ENCODE measurements at regions not wholly inside any gene's neighbourhood (a gene's known extent, or its start where the extent isn't known, plus 50 kb on each side); places are given as distances from the start of the nearest gene placed in this dataset.

- H3K9ac ChIP-seq (ENCODE audit: low read length) = no peak overlapping the region
- H3K36me3 ChIP-seq (ENCODE audit: control insufficient read depth, insufficient read depth, low read length, severe bottlenecking) = no peaks in the 10 kb centered on the region
- no peak for DNase-seq (ENCODE audit: low read depth)
- peaks cover 27% of the 10 kb centered on the region for H3K27me3 ChIP-seq (replicated peaks; ENCODE audit: control insufficient read depth, insufficient read depth, low read length)
- no peaks in the 10 kb centered on the region for H3K4me1 ChIP-seq (ENCODE audit: control insufficient read depth, insufficient read depth, low read length)
- H3K4me3 ChIP-seq (ENCODE audit: low read length) = no peak overlapping the region
- no peaks in the 10 kb centered on the region for H3K9me3 ChIP-seq (ENCODE audit: control insufficient read depth, low read length)
These were observed 77.5 kb upstream of the OLFM1 start for GRCh38 chr9:135009794-135010585.

DNA sequence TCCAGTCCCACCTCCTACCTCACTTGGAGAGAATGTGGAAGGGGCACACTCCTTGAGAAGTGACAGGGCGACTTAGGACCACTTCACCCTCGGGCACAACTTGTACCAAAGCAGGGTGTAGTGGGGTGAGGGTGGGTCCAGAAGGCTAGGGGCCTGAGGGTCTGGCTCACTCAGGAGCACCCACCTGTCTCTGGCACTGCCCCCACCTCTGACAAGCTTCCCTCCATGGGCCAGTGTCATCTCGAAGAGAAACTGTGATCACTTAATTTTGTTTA lies 76.9 kb upstream of the OLFM1 start:
- Histone ChIP-seq H3K4me3 (ENCODE audit: low read length) (no peak overlapping the region), H3K36me3 (ENCODE audit: control insufficient read depth, insufficient read depth, low read length, severe bottlenecking) (no peaks in the 10 kb centered on the region), H3K9ac (ENCODE audit: low read length) (no peak overlapping the region), H3K4me1 (ENCODE audit: control insufficient read depth, insufficient read depth, low read length) (no peaks in the 10 kb centered on the region), H3K27me3 (replicated peaks; ENCODE audit: control insufficient read depth, insufficient read depth, low read length) (peaks cover 28% of the 10 kb centered on the region), H3K9me3 (ENCODE audit: control insufficient read depth, low read length) (no peaks in the 10 kb centered on the region)
- DNase-seq (ENCODE audit: low read depth) = no peak

DNA sequence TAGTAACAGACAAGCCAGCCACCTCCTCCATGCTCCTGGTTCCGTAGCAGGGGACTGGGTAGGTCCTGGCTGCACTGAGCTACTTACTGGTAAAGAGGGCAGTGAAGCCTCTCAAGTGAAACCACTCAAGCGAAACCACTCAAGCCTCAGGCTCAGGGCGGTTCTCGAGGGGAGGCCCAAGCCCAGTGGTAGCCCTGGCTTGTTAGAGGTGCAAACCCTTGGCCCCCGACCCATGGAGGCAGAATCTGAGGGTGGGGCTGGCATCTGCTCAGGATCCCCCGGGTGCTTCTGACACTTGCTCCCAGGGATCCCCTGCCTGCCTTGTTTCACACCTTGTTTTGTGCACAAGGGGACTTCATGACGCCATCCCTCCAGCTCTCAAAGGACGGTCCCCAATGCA lies 76.5 kb upstream of the OLFM1 start:
- H3K36me3 ChIP-seq (ENCODE audit: control insufficient read depth, insufficient read depth, low read length, severe bottlenecking) = no peaks in the 10 kb centered on the region
- no peak for DNase-seq (ENCODE audit: low read depth)
- no peaks in the 10 kb centered on the region for H3K4me1 ChIP-seq (ENCODE audit: control insufficient read depth, insufficient read depth, low read length)
- no peak overlapping the region for H3K9ac ChIP-seq (ENCODE audit: low read length)
- no peak overlapping the region for H3K4me3 ChIP-seq (ENCODE audit: low read length)
- peaks cover 32% of the 10 kb centered on the region for H3K27me3 ChIP-seq (replicated peaks; ENCODE audit: control insufficient read depth, insufficient read depth, low read length)
- no peaks in the 10 kb centered on the region for H3K9me3 ChIP-seq (ENCODE audit: control insufficient read depth, low read length)

GRCh38 chr9:135012166-135012565 lies 75.3 kb upstream of the OLFM1 start:
- DNase-seq (ENCODE audit: low read depth) = no peak
- Histone ChIP-seq H3K9me3 (ENCODE audit: control insufficient read depth, low read length) (no peaks in the 10 kb centered on the region), H3K27me3 (replicated peaks; ENCODE audit: control insufficient read depth, insufficient read depth, low read length) (peaks cover 44% of the 10 kb centered on the region), H3K9ac (ENCODE audit: low read length) (no peak overlapping the region), H3K36me3 (ENCODE audit: control insufficient read depth, insufficient read depth, low read length, severe bottlenecking) (no peaks in the 10 kb centered on the region), H3K4me1 (ENCODE audit: control insufficient read depth, insufficient read depth, low read length) (no peaks in the 10 kb centered on the region), H3K4me3 (ENCODE audit: low read length) (no peak overlapping the region)

DNA sequence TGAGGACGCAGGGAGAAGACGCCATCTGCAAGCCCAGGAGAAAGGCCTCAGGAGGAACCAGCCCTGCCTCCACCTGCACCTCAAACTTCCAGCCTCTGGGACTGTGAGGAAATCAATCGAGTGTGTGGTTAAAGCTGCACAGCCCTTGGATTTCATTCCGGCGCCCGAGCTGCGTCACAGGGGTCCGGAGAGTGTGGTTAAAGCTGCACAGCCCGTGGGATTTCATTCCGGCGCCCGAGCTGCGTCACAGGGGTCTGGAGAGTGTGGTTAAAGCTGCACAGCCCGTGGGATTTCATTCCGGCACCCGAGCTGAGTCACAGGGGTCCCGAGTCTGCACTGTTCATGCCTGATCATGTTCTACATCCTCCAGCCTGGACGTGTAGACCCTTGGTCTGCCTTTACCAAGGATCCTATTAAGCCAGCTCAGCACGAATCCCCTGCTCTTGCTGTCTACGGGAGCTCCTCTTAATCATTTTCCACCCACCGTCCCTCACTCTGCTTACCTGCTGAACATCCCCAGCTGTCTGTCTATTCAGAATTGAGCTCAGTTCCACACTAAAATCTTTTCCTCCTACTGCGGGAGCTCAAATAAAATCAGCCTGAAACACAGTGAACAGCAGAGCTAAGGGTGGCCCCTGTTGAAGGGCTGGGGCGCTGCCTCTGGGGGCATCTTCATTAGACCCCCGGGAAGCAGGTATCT lies 73.0 kb upstream of the OLFM1 start:
- H3K4me1 ChIP-seq (ENCODE audit: control insufficient read depth, insufficient read depth, low read length) = no peaks in the 10 kb centered on the region
- no peak overlapping the region for H3K9ac ChIP-seq (ENCODE audit: low read length)
- DNase-seq (ENCODE audit: low read depth) = no peak
- no peaks in the 10 kb centered on the region for H3K9me3 ChIP-seq (ENCODE audit: control insufficient read depth, low read length)
- H3K27me3 ChIP-seq (replicated peaks; ENCODE audit: control insufficient read depth, insufficient read depth, low read length) = peaks cover 52% of the 10 kb centered on the region
- no peaks in the 10 kb centered on the region for H3K36me3 ChIP-seq (ENCODE audit: control insufficient read depth, insufficient read depth, low read length, severe bottlenecking)
- H3K4me3 ChIP-seq (ENCODE audit: low read length) = no peak overlapping the region

DNA sequence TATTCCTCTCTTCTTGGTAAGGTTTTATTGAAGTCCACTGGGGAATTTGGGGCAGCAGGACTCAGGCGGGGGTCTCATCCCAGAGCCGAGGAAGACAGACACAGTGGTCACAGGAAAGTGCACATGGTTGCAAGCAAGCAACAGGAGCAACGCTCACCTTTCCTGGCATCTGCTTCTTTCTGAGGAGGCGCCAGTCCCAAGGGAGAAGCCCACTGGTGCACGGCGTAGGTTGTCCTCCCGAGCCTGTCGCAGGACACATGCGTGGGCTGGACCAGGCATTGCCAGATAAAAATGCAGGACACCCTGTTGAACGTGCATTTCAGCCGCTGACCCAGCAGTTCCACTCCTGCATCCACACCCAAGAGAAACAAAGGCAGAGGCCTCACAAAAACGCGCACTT lies 72.4 kb upstream of the OLFM1 start:
- no peaks in the 10 kb centered on the region for H3K4me1 ChIP-seq (ENCODE audit: control insufficient read depth, insufficient read depth, low read length)
- H3K36me3 ChIP-seq (ENCODE audit: control insufficient read depth, insufficient read depth, low read length, severe bottlenecking) = no peaks in the 10 kb centered on the region
- no peak overlapping the region for H3K9ac ChIP-seq (ENCODE audit: low read length)
- peaks cover 52% of the 10 kb centered on the region for H3K27me3 ChIP-seq (replicated peaks; ENCODE audit: control insufficient read depth, insufficient read depth, low read length)
- no peak overlapping the region for H3K4me3 ChIP-seq (ENCODE audit: low read length)
- no peak for DNase-seq (ENCODE audit: low read depth)
- no peaks in the 10 kb centered on the region for H3K9me3 ChIP-seq (ENCODE audit: control insufficient read depth, low read length)

DNA sequence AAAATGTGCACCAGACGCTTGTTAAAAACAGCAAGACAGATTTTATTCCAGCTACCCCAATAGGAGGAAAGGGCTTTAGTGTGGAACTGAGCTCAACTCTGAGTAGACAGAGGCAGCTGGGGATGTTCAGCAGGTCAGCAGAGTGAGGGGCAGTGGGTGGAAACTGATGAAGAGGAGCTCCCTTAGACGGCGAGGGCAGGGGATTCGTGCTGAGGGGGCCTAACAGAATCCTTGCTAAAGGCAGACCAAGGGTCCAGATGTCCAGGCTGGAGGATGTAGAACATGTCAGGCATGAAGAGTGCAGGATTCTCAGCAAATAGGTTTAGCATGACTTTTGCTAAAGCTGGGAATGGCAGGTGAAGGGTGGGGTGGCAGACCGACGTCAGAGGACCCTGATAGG lies 71.9 kb upstream of the OLFM1 start:
- Histone ChIP-seq H3K4me1 (ENCODE audit: control insufficient read depth, insufficient read depth, low read length) (no peaks in the 10 kb centered on the region), H3K4me3 (ENCODE audit: low read length) (no peak overlapping the region), H3K9me3 (ENCODE audit: control insufficient read depth, low read length) (no peaks in the 10 kb centered on the region), H3K36me3 (ENCODE audit: control insufficient read depth, insufficient read depth, low read length, severe bottlenecking) (no peaks in the 10 kb centered on the region), H3K9ac (ENCODE audit: low read length) (no peak overlapping the region), H3K27me3 (replicated peaks; ENCODE audit: control insufficient read depth, insufficient read depth, low read length) (peaks cover 48% of the 10 kb centered on the region)
- DNase-seq (ENCODE audit: low read depth) = no peak

DNA sequence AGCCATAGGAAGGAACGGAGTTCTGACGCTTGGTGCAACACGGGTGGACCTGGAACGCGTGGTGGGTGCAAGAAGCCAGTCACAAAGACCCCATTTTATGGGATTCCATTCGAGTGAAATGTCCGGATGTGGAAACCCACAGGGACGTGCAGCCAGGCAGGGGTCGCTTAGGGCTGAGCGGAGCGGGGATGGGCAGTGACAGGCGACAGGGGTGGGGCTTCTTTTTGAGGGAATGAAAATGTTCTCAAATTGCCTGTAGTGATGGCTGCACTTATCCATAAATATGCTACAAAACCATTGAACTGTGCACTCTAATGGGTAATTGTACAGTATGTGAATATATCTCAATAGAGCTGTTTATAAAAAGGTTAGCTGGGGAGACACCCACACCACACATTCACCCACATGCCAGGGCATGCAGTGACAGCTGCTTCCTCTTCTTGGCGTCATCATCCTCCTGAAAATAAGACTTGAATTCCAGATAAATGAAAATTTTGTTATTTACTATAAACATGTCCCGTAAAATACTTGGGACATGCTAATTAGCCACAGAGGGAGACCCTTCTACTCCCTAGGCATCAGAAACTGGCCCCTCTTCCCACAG lies 71.3 kb upstream of the OLFM1 start:
- H3K27me3 ChIP-seq (replicated peaks; ENCODE audit: control insufficient read depth, insufficient read depth, low read length) = peaks cover 44% of the 10 kb centered on the region
- H3K4me3 ChIP-seq (ENCODE audit: low read length) = no peak overlapping the region
- H3K36me3 ChIP-seq (ENCODE audit: control insufficient read depth, insufficient read depth, low read length, severe bottlenecking) = no peaks in the 10 kb centered on the region
- DNase-seq (ENCODE audit: low read depth) = no peak
- no peak overlapping the region for H3K9ac ChIP-seq (ENCODE audit: low read length)
- no peaks in the 10 kb centered on the region for H3K9me3 ChIP-seq (ENCODE audit: control insufficient read depth, low read length)
- no peaks in the 10 kb centered on the region for H3K4me1 ChIP-seq (ENCODE audit: control insufficient read depth, insufficient read depth, low read length)

GRCh38 chr9:135016876-135017275 lies 70.6 kb upstream of the OLFM1 start:
- H3K9ac ChIP-seq (ENCODE audit: low read length) = no peak overlapping the region
- no peaks in the 10 kb centered on the region for H3K36me3 ChIP-seq (ENCODE audit: control insufficient read depth, insufficient read depth, low read length, severe bottlenecking)
- no peak for DNase-seq (ENCODE audit: low read depth)
- H3K9me3 ChIP-seq (ENCODE audit: control insufficient read depth, low read length) = no peaks in the 10 kb centered on the region
- no peak overlapping the region for H3K4me3 ChIP-seq (ENCODE audit: low read length)
- H3K27me3 ChIP-seq (replicated peaks; ENCODE audit: control insufficient read depth, insufficient read depth, low read length) = peaks cover 44% of the 10 kb centered on the region
- no peaks in the 10 kb centered on the region for H3K4me1 ChIP-seq (ENCODE audit: control insufficient read depth, insufficient read depth, low read length)

GRCh38 chr9:135017899-135018298 lies 69.6 kb upstream of the OLFM1 start:
- H3K4me3 ChIP-seq (ENCODE audit: low read length) = no peak overlapping the region
- H3K27me3 ChIP-seq (replicated peaks; ENCODE audit: control insufficient read depth, insufficient read depth, low read length) = peaks cover 38% of the 10 kb centered on the region
- no peaks in the 10 kb centered on the region for H3K4me1 ChIP-seq (ENCODE audit: control insufficient read depth, insufficient read depth, low read length)
- no peak overlapping the region for H3K9ac ChIP-seq (ENCODE audit: low read length)
- H3K36me3 ChIP-seq (ENCODE audit: control insufficient read depth, insufficient read depth, low read length, severe bottlenecking) = no peaks in the 10 kb centered on the region
- H3K9me3 ChIP-seq (ENCODE audit: control insufficient read depth, low read length) = no peaks in the 10 kb centered on the region
- DNase-seq (ENCODE audit: low read depth) = no peak

DNA sequence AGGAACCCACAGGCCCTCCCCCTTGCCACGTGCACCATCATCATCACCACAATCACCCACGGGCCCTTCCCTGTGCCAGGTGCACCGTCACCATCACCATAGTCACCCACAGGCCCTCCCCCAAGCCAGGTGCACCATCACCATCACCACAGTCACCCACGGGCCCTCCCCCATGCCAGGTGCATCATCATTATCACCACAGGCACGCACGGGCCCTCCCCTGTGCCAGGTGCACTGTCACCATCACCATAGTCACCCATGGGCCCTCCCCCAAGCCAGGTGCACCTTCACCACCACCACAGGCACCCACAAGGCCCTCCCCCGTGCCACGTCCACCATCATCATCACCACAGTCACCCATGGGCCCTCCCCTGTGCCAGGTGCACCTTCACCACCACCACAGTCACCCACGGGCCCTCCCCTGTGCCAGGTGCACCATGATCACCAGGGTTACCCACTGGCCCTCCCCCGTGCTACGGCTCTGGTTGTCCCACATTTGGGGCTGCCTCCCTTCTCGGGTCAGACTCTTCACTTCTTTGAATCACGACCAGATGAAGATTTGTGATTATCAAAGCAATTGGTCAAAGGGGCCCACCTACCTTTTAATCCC lies 69.1 kb upstream of the OLFM1 start:
- H3K4me3 ChIP-seq (ENCODE audit: low read length) = no peak overlapping the region
- no peak overlapping the region for H3K9ac ChIP-seq (ENCODE audit: low read length)
- H3K4me1 ChIP-seq (ENCODE audit: control insufficient read depth, insufficient read depth, low read length) = no peaks in the 10 kb centered on the region
- no peak for DNase-seq (ENCODE audit: low read depth)
- no peaks in the 10 kb centered on the region for H3K9me3 ChIP-seq (ENCODE audit: control insufficient read depth, low read length)
- H3K27me3 ChIP-seq (replicated peaks; ENCODE audit: control insufficient read depth, insufficient read depth, low read length) = peaks cover 36% of the 10 kb centered on the region
- no peaks in the 10 kb centered on the region for H3K36me3 ChIP-seq (ENCODE audit: control insufficient read depth, insufficient read depth, low read length, severe bottlenecking)

Measured in adipocyte (in vitro differentiated cells).